Body of pancreas (tissue), 4 donors: ENCODE measurements at regions not wholly inside any gene's neighbourhood (a gene's known extent, or its start where the extent isn't known, plus 50 kb on each side); places are given as distances from the start of the nearest gene placed in this dataset.

Experiments used
- CTCF ChIP-seq, 7 experiments: fragments of 450-650 bp in 4 of 7; fragments of 200-600 bp in 3 of 7; sonication (generic) in 3 of 7; IDR thresholded peaks; one replicate each; pipeline ENCODE4 v1.5.1; 2016 to 2019; ENCODE audit warnings: antibody characterized with exemption in 7 of 7
- POLR2A ChIP-seq, 3 donors: fragments of 450-650 bp; IDR thresholded peaks; one replicate each; pipeline ENCODE4 v1.6.1; 2016; ENCODE audit warnings: antibody characterized with exemption in 3 of 3, mild to moderate bottlenecking in 2 of 3

- TF ChIP-seq CTCF (IDR thresholded peaks at IDR 0.05) = no peak
- no peak for TF ChIP-seq POLR2A (IDR thresholded peaks at IDR 0.05)
Observed at GRCh38 chr16:48788475-48788874, 178.5 kb upstream of the N4BP1 start.
